ENCODE measurements at regions not wholly inside any gene's neighbourhood (a gene's known extent, or its start where the extent isn't known, plus 50 kb on each side); places are given as distances from the start of the nearest gene placed in this dataset.

GRCh38 chr5:84783003-84783402 is 398.3 kb upstream of the EDIL3 start:
- H3K27ac ChIP-seq (ENCODE audit: low read depth, low read length) = no peak overlapping the region
- H4K5ac ChIP-seq (ENCODE audit: low read length) = no peak overlapping the region
- no peak overlapping the region for H3K23ac ChIP-seq (ENCODE audit: low read length)
- no peak overlapping the region for H3K18ac ChIP-seq (ENCODE audit: low read length)
- no peak overlapping the region for H3K9ac ChIP-seq (ENCODE audit: low read length)
- H2BK5ac ChIP-seq (ENCODE audit: low read length) = no peak overlapping the region
- H3K56ac ChIP-seq (ENCODE audit: low read length) = no peak overlapping the region
- no peaks in the 10 kb centered on the region for H3K79me1 ChIP-seq (ENCODE audit: low read length)
- H2AK5ac ChIP-seq (ENCODE audit: low read length) = no peak overlapping the region
- no peak overlapping the region for H3K4me3 ChIP-seq (ENCODE audit: low read length)
- no peak overlapping the region for H2BK15ac ChIP-seq (replicated peaks; ENCODE audit: low read depth)
- H2BK120ac ChIP-seq (ENCODE audit: low read depth, low read length) = no peak overlapping the region
- H3K4me2 ChIP-seq (ENCODE audit: low read length) = no peak overlapping the region
- H3K4me1 ChIP-seq (ENCODE audit: control insufficient read depth, low read depth, low read length) = no peaks in the 10 kb centered on the region
- no peaks in the 10 kb centered on the region for H3K27me3 ChIP-seq (ENCODE audit: insufficient read depth, low read length, poor library complexity)
- no peak for DNase-seq
- no peak overlapping the region for H4K8ac ChIP-seq (ENCODE audit: low read depth, low read length)
- WGBS (ENCODE audit: extremely low coverage, insufficient coverage, low lambda C conversion rate) = no CpG with 5 or more reads among the region's 3 CpGs
- H3K79me2 ChIP-seq (ENCODE audit: control insufficient read depth, insufficient read depth, low read length) = no peaks in the 10 kb centered on the region
- H3K36me3 ChIP-seq (ENCODE audit: control insufficient read depth, insufficient read depth, low read length) = no peaks in the 10 kb centered on the region
- H3K4ac ChIP-seq (ENCODE audit: low read depth, low read length) = no peak overlapping the region

GRCh38 chr5:84779186-84779585 is 394.5 kb upstream of the EDIL3 start:
- Histone ChIP-seq H3K27ac (ENCODE audit: low read depth, low read length) (no peak overlapping the region), H3K4me3 (ENCODE audit: low read length) (no peak overlapping the region), H2AK5ac (ENCODE audit: low read length) (no peak overlapping the region), H3K56ac (ENCODE audit: low read length) (no peak overlapping the region), H2BK5ac (ENCODE audit: low read length) (no peak overlapping the region), H3K36me3 (ENCODE audit: control insufficient read depth, insufficient read depth, low read length) (no peaks in the 10 kb centered on the region), H3K4me1 (ENCODE audit: control insufficient read depth, low read depth, low read length) (no peaks in the 10 kb centered on the region), H3K9ac (ENCODE audit: low read length) (no peak overlapping the region), H3K27me3 (ENCODE audit: insufficient read depth, low read length, poor library complexity) (no peaks in the 10 kb centered on the region), H3K4ac (ENCODE audit: low read depth, low read length) (no peak overlapping the region), H4K5ac (ENCODE audit: low read length) (no peak overlapping the region), H3K79me2 (ENCODE audit: control insufficient read depth, insufficient read depth, low read length) (no peaks in the 10 kb centered on the region), H2BK120ac (ENCODE audit: low read depth, low read length) (no peak overlapping the region), H2BK15ac (replicated peaks; ENCODE audit: low read depth) (no peak overlapping the region), H4K8ac (ENCODE audit: low read depth, low read length) (no peak overlapping the region), H3K18ac (ENCODE audit: low read length) (no peak overlapping the region), H3K23ac (ENCODE audit: low read length) (no peak overlapping the region), H3K4me2 (ENCODE audit: low read length) (no peak overlapping the region), H3K79me1 (ENCODE audit: low read length) (no peaks in the 10 kb centered on the region)
- DNase-seq = peak; percentile 23
- no CpG with 5 or more reads among the region's 2 CpGs for WGBS (ENCODE audit: extremely low coverage, insufficient coverage, low lambda C conversion rate)

DNA sequence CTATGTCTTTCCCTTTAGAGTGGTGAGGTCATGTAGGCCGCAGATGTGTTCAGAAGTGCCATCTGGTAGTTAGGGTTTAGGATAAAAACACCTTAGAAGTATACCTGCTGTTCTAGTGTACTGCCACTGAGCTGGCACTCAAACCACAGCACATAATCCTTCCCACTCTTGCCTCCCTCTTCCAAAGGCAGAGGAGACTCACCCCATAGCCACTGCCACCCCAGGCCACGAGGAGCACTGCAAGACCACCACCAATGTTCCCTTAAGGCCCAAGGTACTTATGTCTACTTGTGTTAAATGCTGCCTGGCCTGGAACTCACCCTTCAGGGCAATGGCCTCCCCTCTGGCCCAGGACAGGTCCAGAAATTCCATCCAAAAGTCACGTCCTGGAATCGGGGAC is 379.5 kb upstream of the EDIL3 start:
- Histone ChIP-seq H4K5ac (ENCODE audit: low read length) (no peak overlapping the region), H3K4me1 (ENCODE audit: control insufficient read depth, low read depth, low read length) (no peaks in the 10 kb centered on the region), H2BK15ac (replicated peaks; ENCODE audit: low read depth) (no peak overlapping the region), H4K8ac (ENCODE audit: low read depth, low read length) (no peak overlapping the region), H3K4me3 (ENCODE audit: low read length) (no peak overlapping the region), H2BK5ac (ENCODE audit: low read length) (no peak overlapping the region), H2BK120ac (ENCODE audit: low read depth, low read length) (no peak overlapping the region), H3K79me2 (ENCODE audit: control insufficient read depth, insufficient read depth, low read length) (no peaks in the 10 kb centered on the region), H3K79me1 (ENCODE audit: low read length) (no peaks in the 10 kb centered on the region), H3K18ac (ENCODE audit: low read length) (no peak overlapping the region), H3K27me3 (ENCODE audit: insufficient read depth, low read length, poor library complexity) (no peaks in the 10 kb centered on the region), H3K36me3 (ENCODE audit: control insufficient read depth, insufficient read depth, low read length) (no peaks in the 10 kb centered on the region), H3K4me2 (ENCODE audit: low read length) (no peak overlapping the region), H3K4ac (ENCODE audit: low read depth, low read length) (no peak overlapping the region), H3K27ac (ENCODE audit: low read depth, low read length) (no peak overlapping the region), H3K56ac (ENCODE audit: low read length) (no peak overlapping the region), H3K9ac (ENCODE audit: low read length) (no peak overlapping the region), H3K23ac (ENCODE audit: low read length) (no peak overlapping the region), H2AK5ac (ENCODE audit: low read length) (no peak overlapping the region)
- WGBS (ENCODE audit: extremely low coverage, insufficient coverage, low lambda C conversion rate) = no CpG with 5 or more reads among the region's 4 CpGs
- DNase-seq = peak; percentile 41

- H3K4me1 ChIP-seq (ENCODE audit: control insufficient read depth, low read depth, low read length) = no peaks in the 10 kb centered on the region
- H4K5ac ChIP-seq (ENCODE audit: low read length) = no peak overlapping the region
- no peak overlapping the region for H3K4ac ChIP-seq (ENCODE audit: low read depth, low read length)
- no peak overlapping the region for H2BK5ac ChIP-seq (ENCODE audit: low read length)
- no peaks in the 10 kb centered on the region for H3K27me3 ChIP-seq (ENCODE audit: insufficient read depth, low read length, poor library complexity)
- H3K79me1 ChIP-seq (ENCODE audit: low read length) = no peaks in the 10 kb centered on the region
- H3K23ac ChIP-seq (ENCODE audit: low read length) = no peak overlapping the region
- H3K18ac ChIP-seq (ENCODE audit: low read length) = no peak overlapping the region
- H3K4me3 ChIP-seq (ENCODE audit: low read length) = no peak overlapping the region
- H2BK15ac ChIP-seq (replicated peaks; ENCODE audit: low read depth) = no peak overlapping the region
- H3K56ac ChIP-seq (ENCODE audit: low read length) = no peak overlapping the region
- H3K27ac ChIP-seq (ENCODE audit: low read depth, low read length) = no peak overlapping the region
- WGBS (ENCODE audit: extremely low coverage, insufficient coverage, low lambda C conversion rate) = no CpG with 5 or more reads among the region's 1 CpG
- H3K79me2 ChIP-seq (ENCODE audit: control insufficient read depth, insufficient read depth, low read length) = no peaks in the 10 kb centered on the region
- H2BK120ac ChIP-seq (ENCODE audit: low read depth, low read length) = no peak overlapping the region
- no peak overlapping the region for H3K9ac ChIP-seq (ENCODE audit: low read length)
- DNase-seq = no peak
- H4K8ac ChIP-seq (ENCODE audit: low read depth, low read length) = no peak overlapping the region
- H3K36me3 ChIP-seq (ENCODE audit: control insufficient read depth, insufficient read depth, low read length) = no peaks in the 10 kb centered on the region
- H2AK5ac ChIP-seq (ENCODE audit: low read length) = no peak overlapping the region
- H3K4me2 ChIP-seq (ENCODE audit: low read length) = no peak overlapping the region
Observed at GRCh38 chr5:84758008-84758407, 373.3 kb upstream of the EDIL3 start.

- Histone ChIP-seq H2BK5ac (ENCODE audit: low read length) (no peak overlapping the region), H2BK120ac (ENCODE audit: low read depth, low read length) (no peak overlapping the region), H3K4me2 (ENCODE audit: low read length) (no peak overlapping the region), H3K23ac (ENCODE audit: low read length) (no peak overlapping the region), H4K5ac (ENCODE audit: low read length) (no peak overlapping the region), H3K9ac (ENCODE audit: low read length) (no peak overlapping the region), H3K4ac (ENCODE audit: low read depth, low read length) (no peak overlapping the region), H2BK15ac (replicated peaks; ENCODE audit: low read depth) (no peak overlapping the region), H2AK5ac (ENCODE audit: low read length) (no peak overlapping the region), H3K4me3 (ENCODE audit: low read length) (no peak overlapping the region), H3K79me2 (ENCODE audit: control insufficient read depth, insufficient read depth, low read length) (no peaks in the 10 kb centered on the region), H3K4me1 (ENCODE audit: control insufficient read depth, low read depth, low read length) (no peaks in the 10 kb centered on the region), H3K18ac (ENCODE audit: low read length) (no peak overlapping the region), H4K8ac (ENCODE audit: low read depth, low read length) (no peak overlapping the region), H3K56ac (ENCODE audit: low read length) (no peak overlapping the region), H3K36me3 (ENCODE audit: control insufficient read depth, insufficient read depth, low read length) (no peaks in the 10 kb centered on the region), H3K79me1 (ENCODE audit: low read length) (no peaks in the 10 kb centered on the region), H3K27ac (ENCODE audit: low read depth, low read length) (no peak overlapping the region), H3K27me3 (ENCODE audit: insufficient read depth, low read length, poor library complexity) (no peaks in the 10 kb centered on the region)
- no peak for DNase-seq
- WGBS (ENCODE audit: extremely low coverage, insufficient coverage, low lambda C conversion rate) = no CpG with 5 or more reads among the region's 2 CpGs
Observed at GRCh38 chr5:84752780-84753179, 368.1 kb upstream of the EDIL3 start.

- no peak overlapping the region for H3K4me2 ChIP-seq (ENCODE audit: low read length)
- no peak overlapping the region for H2AK5ac ChIP-seq (ENCODE audit: low read length)
- no peak overlapping the region for H4K5ac ChIP-seq (ENCODE audit: low read length)
- H3K36me3 ChIP-seq (ENCODE audit: control insufficient read depth, insufficient read depth, low read length) = no peaks in the 10 kb centered on the region
- no peak overlapping the region for H3K4me3 ChIP-seq (ENCODE audit: low read length)
- WGBS (ENCODE audit: extremely low coverage, insufficient coverage, low lambda C conversion rate) = no CpG with 5 or more reads among the region's 1 CpG
- no peak overlapping the region for H2BK5ac ChIP-seq (ENCODE audit: low read length)
- no peaks in the 10 kb centered on the region for H3K4me1 ChIP-seq (ENCODE audit: control insufficient read depth, low read depth, low read length)
- no peak overlapping the region for H3K4ac ChIP-seq (ENCODE audit: low read depth, low read length)
- no peak overlapping the region for H3K56ac ChIP-seq (ENCODE audit: low read length)
- no peaks in the 10 kb centered on the region for H3K79me1 ChIP-seq (ENCODE audit: low read length)
- no peak overlapping the region for H3K27ac ChIP-seq (ENCODE audit: low read depth, low read length)
- no peak overlapping the region for H2BK120ac ChIP-seq (ENCODE audit: low read depth, low read length)
- no peak overlapping the region for H2BK15ac ChIP-seq (replicated peaks; ENCODE audit: low read depth)
- no peak overlapping the region for H4K8ac ChIP-seq (ENCODE audit: low read depth, low read length)
- no peaks in the 10 kb centered on the region for H3K27me3 ChIP-seq (ENCODE audit: insufficient read depth, low read length, poor library complexity)
- H3K23ac ChIP-seq (ENCODE audit: low read length) = no peak overlapping the region
- no peak for DNase-seq
- H3K9ac ChIP-seq (ENCODE audit: low read length) = no peak overlapping the region
- H3K18ac ChIP-seq (ENCODE audit: low read length) = no peak overlapping the region
- no peaks in the 10 kb centered on the region for H3K79me2 ChIP-seq (ENCODE audit: control insufficient read depth, insufficient read depth, low read length)
Observed at GRCh38 chr5:84748313-84748712, 363.6 kb upstream of the EDIL3 start.
